HG02870 (cell line): ENCODE measurements at regions not wholly inside any gene's neighbourhood (a gene's known extent, or its start where the extent isn't known, plus 50 kb on each side); places are given as distances from the start of the nearest gene placed in this dataset.

ENCODE experiments used
- ATAC-seq: cut with Tn5 transposase; IDR thresholded peaks from one replicate; pipeline ENCODE4 v1.9.1; 2021; ENCODE audit warnings: mild to moderate bottlenecking, moderate library complexity; ENCODE audit not compliant: unreplicated experiment

DNA sequence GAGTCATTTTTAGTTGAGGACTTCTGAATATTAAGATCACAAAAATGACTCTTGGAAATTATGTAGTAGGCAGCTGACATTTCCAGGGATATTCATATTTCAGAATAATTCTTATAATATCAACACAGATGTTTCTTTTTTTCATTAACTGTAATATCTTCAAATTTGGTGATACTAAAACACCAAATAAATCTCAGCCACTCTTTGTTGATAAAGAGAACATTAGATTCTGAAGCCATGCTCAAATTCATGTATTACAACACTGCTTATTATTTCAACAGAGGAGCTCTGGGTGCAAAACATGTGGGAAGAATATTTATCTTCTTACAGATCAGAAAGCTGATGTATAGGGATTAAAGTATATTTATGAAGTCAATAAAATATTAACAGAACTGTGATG, 355.4 kb downstream of the CRPPA start:
- no peak for ATAC-seq

DNA sequence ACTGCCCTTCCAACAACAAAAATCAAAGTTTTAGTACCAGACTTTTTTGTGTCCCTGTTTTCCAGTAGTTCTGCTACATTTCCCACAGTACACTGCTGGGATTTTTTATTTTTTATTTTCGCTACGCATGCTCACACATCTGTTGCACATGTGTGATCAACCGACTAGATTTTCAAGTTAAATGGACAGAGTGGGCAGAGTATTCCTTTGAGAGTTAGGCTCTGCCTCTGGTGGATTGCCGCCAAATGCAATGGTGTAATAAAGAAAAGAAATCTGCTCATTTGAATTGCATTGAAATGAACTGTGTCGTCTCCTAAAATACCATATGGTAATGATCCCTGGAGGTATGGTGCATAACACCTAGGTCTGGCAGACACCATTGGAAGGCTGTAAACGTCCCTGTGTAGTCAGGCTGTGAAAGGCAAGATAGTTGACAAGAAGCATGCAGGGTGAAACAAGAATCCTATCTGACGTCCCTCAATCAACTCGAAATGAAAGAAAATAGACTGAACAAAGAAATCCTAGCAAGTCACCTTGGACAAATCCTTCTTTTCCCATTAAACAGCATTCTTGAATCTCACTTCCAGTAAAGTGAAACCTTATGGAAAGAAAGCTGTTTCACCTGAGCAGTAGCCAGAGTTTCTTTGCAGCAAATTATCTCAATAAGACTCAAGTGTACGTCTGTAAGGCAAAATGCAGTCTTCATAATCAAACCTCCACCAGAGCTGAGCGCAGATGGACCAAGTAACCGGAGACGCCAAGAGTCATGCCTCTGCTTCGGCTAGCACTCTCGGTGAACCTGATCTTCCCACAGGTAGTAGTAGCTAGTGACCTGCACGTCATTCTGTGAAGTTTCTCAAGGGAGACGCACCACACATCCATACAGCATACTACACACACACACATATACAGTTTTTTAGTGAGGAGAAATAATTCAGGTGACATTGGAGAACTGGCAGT, 357.3 kb downstream of the CRPPA start:
- no peak for ATAC-seq

DNA sequence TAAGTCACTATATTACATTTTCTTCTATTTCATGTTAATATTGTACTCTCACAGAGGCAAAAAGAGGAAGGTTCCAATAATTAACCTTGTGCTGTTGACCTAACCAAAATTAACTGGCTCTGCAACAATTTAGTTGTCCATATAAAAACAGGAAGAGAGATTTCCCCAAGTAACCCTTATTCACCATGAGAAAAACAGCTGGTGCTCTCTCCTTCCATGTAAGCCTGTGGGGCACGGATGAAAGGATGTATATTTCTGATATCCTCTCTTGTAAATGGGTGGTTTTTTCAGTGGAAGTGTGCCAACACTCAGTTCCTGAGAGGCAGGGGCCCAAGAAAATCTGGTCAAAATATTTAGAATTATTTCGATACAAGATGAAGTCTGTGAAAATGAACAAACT, 358.1 kb downstream of the CRPPA start:
- ATAC-seq: no peak

DNA sequence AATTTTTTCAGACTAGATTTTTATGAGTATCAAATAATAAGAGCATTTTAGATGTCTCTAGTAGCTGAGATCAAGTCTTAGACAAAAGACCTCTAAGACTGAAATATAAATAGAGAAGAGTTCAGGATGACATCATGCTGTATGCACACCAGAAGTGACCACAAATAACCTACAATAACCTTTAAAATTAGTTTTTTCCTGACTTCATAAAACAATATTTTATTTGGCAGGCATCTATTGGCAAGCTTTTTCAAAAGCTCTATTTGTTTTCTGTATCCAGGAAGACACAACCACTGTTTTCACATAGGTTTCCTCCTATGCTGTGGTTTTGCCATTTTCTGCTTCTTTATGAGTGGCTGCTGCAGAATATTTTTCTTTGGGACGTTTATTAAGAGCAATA, 359.1 kb downstream of the CRPPA start:
- no peak for ATAC-seq

DNA sequence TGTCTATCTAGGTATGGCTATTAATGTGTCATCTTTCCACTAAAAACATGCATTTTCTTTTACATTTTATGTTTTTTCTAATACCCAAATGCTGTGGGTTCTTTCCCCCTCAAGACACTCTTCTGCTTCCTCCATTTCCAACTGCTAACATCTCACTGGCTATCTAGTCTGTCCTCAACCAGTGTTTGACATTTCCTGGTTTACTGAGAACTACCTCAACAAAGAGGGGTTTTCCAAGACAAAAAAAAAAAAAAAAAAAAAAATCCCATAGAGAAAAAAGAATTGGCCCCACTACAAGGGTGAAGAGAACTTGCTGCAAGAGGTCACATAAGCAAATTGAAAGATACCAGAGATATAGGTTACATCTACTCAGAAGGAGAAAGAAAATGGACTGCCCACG, 359.7 kb downstream of the CRPPA start:
- no peak for ATAC-seq

DNA sequence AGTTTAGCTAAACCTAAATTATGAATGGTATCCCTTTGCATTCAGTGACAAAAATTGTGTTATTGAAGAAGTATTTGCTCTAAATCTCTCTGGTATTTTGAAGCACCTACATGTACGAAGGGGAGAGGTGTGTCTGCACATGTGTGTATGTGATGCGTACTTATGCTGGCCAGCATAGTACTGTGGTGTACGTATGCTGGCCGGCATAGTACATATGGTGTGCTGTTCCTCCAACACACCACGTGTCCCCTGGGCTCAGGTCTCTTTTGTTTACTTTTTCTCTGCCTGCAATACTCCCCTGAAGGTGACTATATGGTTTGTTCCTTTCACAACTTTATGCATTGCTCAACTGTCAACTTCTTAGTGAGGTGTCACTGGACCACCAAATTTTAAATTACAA, 360.3 kb downstream of the CRPPA start:
- ATAC-seq: no peak

DNA sequence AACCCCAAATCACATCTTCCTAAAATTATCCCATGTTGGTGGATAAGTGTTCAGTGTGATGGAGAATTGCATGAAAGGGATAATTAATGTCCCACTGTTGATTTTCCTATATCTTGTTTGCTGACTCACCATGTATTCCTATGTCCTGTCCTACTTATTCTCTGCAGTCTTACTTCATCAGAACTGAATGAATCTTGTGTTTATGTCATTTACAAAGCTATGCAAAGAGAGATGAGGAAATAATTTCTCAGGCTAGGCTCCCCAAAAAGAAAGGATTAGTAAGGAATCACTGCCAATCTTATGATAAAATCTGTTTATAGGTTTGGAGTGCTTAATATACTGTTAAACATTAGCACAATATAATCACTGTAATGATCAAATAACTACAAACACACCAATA, 360.8 kb downstream of the CRPPA start:
- ATAC-seq: no peak

DNA sequence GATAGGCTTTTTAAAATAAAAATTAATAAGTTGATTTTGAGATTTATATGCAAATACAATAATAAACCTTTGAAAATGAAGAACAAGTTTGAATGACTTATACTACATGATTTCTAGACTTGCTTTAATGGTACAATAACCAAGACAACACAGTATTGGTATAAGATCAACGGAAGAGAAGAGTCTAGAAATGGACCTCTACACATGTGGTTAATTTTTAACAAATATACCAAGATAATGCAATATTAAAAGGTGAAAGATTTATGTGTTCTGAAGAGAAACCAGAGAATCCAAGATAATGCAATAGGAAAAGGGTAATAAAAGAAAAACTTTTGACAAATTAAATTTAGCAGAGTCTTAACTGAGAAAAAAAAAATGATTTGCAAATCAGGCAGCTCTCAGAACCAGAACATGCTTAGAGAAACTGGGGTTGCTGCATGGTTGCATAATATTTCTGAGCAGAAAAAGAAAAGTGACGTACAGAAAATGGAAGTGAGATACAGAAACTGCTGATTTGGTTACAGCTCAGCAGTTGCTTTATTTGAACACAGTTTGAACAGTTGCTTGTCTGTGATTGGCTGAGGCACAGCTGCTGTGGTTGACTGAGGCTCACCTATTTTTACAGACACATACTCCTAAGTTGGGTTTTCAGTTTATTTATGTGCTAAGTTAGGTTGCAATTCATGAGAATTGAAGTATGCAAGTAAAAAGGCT, 365.9 kb downstream of the CRPPA start:
- no peak for ATAC-seq

DNA sequence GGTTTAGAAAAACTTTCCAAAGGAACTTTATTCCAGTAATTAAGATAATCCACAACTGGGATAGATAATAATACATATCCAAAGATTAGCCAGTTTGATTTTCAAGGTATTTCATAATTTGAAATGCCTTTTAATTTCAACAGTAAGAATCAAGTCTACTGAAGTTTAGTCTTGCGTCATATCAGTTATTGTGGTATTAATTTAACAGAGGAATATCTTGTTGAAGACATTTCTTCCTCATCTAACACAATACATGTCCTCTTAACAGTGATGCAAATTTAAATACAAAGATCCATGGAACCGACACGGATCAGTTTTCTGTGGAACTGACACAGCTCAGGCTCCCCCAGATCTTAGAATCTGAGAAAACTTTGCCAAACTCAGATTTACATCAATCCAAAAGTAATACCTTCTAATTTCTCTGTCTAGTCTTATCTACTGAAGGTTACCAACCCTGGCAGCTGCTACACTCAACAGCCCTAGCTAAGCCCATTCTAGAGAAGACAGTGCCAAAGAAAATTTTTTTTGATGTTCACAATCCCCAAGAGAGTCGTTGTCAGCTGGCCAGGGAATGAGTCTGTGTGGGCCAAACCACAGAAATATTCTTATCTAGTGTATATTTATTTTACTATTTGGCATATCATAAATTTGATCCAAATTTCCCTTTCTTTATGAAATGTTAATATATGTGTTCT, 365.2 kb upstream of the MEOX2 start:
- ATAC-seq: no peak

DNA sequence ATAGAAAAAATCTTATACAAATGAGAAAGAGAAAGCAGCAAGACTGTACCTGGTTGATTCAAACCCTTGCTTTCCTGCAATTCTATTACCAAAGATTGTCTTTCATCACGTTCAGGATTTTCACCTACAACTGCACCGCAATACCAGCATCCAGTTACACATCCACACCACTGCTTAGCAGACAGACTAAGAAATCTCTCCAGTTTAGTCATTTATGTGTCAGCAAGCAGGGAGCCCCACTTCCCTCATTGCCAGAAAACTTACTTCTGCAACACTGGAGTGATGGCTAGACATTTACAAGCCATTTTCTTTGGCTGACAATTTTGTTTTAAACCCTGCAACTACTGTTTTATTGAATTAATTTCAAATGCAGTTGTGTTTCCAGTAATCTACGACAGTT, 359.6 kb upstream of the MEOX2 start:
- no peak for ATAC-seq

DNA sequence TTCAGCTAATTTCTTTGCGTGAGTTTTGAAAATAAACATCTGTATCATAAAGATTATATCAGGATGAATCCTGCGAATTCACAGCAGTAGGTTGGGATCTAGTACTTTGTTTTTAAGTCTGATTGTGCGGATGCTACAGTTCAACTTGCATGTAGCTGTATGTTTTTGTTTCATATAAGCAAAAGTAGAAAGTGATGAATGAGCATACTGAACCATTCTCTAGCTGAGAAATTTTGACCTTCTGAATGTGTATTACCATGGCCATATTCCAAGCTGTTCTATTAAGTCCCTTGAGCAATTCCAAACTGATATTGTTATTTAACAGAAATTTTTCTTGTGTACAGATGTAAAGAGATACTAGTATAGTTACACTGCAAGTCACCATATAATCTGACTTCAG, 358.8 kb upstream of the MEOX2 start:
- no peak for ATAC-seq

DNA sequence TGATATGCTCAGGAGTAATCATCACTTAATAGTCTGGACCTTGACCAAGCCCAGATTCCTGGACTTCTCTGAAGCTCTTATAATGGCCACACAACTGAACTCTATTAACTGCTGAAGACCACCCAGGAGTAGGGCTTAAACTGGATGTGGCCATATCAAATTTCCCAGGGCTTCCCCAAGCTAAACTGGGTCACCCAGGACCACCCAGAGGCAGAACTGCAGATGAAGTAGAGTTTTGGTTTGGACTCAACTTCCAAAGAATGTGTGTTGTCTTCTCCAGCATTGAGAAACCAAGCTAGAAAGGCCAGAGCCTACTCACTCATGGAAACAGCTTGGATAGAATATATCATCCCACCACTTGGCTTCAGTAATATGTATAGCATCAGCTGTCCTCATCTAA, 358.2 kb upstream of the MEOX2 start:
- ATAC-seq: no peak

DNA sequence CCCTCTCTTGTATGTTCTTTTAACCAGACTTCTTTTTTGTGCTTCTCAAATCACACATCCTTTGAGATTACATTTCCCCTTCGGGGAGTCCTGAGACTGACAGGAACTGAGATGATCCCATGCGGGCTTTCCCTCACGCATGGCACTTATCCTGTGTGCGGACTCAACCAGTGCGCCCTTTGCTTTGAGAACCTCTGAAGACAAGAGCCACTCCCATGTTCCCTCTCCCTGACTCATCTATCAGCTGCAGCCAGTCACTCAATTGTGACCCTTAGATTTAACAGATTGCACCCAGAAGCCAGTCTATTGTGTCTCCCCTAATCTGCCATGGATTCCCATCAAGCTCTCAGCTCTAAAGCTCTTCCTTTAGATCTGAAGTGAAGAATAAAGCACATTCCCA, 353.9 kb upstream of the MEOX2 start:
- no peak for ATAC-seq

DNA sequence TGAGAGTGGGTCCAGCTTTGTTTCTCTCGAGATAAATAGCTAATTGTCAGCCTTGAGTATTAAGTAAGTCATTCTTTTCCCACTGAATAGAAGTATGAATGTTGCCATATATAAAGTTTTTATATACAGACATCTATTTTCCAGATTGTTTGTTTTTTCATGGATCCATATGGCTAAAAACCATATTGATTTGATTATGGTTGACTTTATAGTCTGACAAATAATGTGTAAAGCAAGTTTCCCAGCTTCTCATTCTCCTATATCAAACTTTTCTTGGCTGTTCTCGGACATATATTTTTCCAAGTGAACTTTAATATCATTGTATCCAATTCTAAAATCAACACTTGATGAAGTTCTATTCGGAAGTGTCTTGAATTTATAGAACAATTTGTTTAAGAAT, 352.4 kb upstream of the MEOX2 start:
- no peak for ATAC-seq

DNA sequence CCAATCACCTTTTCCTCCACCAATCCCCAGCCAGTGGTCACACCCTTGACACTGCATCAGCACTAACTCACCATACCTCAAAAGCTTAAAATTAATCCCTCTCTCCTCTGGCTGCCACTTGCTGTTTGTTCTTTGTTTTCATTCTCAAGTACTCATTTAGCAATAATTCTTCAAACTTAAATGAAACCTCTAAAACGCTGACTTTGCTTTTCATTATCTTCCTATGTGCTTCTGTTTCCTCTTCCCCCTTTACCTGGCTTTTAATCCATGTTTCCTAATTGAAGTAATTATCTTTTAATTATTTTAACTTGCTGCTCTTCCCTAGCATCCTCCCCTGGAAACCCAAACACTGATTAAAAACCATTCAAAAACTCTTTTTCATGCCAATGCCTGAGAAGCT, 348.9 kb upstream of the MEOX2 start:
- ATAC-seq: no peak

DNA sequence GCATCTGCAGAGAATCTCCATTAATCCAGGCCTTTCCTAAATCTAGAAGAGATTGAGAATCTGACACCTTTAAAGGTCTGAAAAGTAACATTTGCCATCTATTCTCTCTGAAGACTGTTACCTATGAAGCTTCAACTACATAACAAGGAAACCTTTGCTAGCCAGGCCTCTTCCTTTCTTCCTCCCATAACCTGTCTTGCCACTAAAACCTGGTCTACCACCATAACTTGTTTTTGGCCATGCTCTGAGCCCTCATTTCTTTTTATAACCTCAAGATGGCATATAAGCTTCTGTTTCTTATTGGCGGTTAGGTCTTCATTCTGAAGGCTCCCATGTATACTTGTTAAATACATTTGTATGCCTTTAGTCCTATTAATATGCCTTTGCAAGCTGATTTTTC, 348.4 kb upstream of the MEOX2 start:
- no peak for ATAC-seq

DNA sequence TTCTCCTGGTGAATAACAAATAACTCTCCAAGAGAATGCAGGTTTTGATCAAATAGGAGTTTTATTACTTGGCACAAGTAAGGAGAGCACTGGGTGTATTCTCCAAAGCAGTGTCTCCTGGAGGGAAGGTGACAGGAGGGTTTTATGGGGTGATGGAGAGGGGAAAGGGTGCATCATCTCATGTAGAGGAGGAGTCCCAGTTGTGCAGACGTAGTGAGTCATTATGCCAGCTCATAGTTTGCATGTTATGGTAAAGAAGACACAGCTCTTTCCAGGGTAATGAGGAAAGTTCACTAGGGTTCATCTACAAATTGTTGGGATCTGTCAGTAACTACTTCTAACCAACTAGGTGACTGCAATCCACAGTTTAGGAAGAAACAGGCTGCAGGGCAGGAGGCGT, 347.9 kb upstream of the MEOX2 start:
- ATAC-seq: no peak

DNA sequence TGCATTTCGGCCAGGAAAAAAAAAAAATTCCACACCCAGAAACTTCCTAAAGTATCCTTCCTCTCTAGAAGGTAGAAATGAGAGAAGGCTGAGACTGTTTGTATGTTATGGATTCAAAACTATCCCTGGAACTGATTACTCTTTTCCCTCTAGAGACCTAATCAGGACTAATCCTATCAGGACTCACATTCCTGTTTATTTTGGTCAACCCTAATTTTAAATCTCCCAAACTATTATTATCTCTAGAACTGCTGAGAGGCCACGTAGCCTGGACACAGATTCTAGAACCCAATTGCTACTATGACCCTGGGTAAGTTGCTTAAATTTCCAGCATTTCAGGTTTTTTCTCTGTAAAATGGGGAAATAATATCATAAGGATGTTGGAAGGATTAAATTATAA, 346.8 kb upstream of the MEOX2 start:
- ATAC-seq: no peak

DNA sequence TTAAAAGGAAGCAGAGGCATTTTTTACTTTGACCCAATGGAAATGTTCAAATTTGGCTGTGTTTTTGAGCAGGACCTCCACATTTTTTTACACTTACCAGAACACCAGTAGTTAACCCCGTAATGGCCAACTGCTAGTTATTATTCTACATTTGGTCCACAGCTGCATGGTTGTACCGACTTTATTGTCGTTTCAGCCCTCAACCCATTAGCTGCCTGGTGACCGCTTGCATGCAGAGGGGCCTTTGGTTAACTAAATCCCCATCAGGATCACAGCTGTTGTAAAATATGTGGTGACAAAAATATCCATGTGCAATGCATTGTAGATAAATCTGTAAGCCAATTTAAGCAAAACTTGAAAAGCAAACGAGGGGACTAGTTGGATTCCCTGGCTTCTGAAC, 342.2 kb upstream of the MEOX2 start:
- no peak for ATAC-seq

DNA sequence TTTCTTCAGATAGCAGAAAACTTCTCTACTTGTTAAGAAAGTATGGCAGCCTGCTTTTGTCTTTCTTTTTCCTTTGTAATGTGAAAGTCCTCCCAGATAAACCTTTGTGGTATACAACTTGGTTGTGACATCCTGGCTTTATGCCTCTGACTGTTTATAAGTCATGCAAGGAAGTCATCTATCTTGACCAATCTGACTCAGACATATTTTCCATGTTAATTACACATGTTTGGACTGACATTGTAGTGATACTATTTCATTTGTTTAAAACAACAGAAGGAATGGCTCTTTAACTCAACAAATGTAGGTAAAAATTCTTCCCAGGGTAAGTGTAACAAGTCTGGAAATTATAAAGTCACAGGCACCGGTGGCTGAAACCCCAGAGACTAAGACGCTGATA, 341.6 kb upstream of the MEOX2 start:
- ATAC-seq: no peak

DNA sequence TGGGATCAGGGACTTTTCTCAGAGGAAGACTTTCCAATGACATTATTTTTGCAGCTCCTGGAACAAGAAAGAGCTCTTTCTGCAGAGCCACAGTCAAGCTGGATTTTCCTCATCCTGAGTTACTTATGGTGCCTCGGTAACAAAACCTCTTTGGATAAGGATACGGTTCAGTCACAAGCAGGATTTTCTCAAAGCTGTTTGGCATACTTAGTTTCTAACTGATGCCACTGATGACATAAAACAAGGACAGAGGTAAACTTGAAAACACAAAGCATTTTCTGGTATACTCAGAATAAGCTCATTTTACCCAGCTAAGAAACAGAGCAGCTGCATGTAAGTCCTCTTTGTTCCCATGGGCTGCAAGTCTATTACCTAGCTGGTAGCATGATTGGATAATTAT, 340.9 kb upstream of the MEOX2 start:
- ATAC-seq: no peak
